CD14-positive monocyte (primary cell): ENCODE measurements at regions not wholly inside any gene's neighbourhood (a gene's known extent, or its start where the extent isn't known, plus 50 kb on each side); places are given as distances from the start of the nearest gene placed in this dataset.

Experiments used
- DNase-seq, 3 donors: peaks; one replicate each; pipeline ENCODE4 v3.0.0-alpha.2; 2011 to 2022
- H2AFZ ChIP-seq: 2 replicates; pipeline ENCODE4 v1.6.0; 2012; ENCODE audit warnings: mild to moderate bottlenecking, low read depth, low read length, inconsistent platforms; ENCODE audit not compliant: insufficient read depth, poor library complexity, severe bottlenecking
- H3K27ac ChIP-seq, 2 donors: 1 replicate in 1 of 2; 2 replicates in 1 of 2; pipeline ENCODE4 v1.5.1; 2012 to 2013; ENCODE audit warnings: low read length in 2 of 2, control low read depth in 1 of 2, inconsistent platforms in 1 of 2, low read depth in 1 of 2, mild to moderate bottlenecking in 1 of 2
- H3K27me3 ChIP-seq, 2 donors: one replicate each; pipeline versions ENCODE4 v1.6.0 to v1.6.1; 2011 to 2013; ENCODE audit warnings: low read length in 2 of 2; ENCODE audit not compliant: control insufficient read depth in 2 of 2, insufficient read depth in 2 of 2
- H3K36me3 ChIP-seq, 2 donors: replicated peaks in 1 of 2; 1 replicate in 1 of 2; 2 replicates in 1 of 2; pipeline versions ENCODE4 v1.5.1 to v1.6.1; 2012 to 2013; ENCODE audit warnings: low read length in 2 of 2, control low read depth in 1 of 2, inconsistent platforms in 1 of 2, mild to moderate bottlenecking in 1 of 2; ENCODE audit not compliant: insufficient read depth in 2 of 2, control insufficient read depth in 1 of 2
- H3K4me1 ChIP-seq, 2 donors: 1 replicate in 1 of 2; 2 replicates in 1 of 2; pipeline versions ENCODE4 v1.5.1 to v1.6.1; 2012 to 2013; ENCODE audit warnings: low read length in 2 of 2, control low read depth in 1 of 2, inconsistent platforms in 1 of 2, mild to moderate bottlenecking in 1 of 2, moderate library complexity in 1 of 2; ENCODE audit not compliant: insufficient read depth in 2 of 2, control insufficient read depth in 1 of 2
- H3K4me2 ChIP-seq: replicated peaks from 2 replicates; pipeline ENCODE3; 2012; ENCODE audit warnings: low read length, moderate library complexity, mild to moderate bottlenecking; ENCODE audit not compliant: poor library complexity, severe bottlenecking; ENCODE audit errors: extremely low read depth
- H3K4me3 ChIP-seq, 3 experiments: fragments of 200-600 bp in 1 of 3; sonication (generic) in 1 of 3; replicated peaks in 1 of 3; 1 replicate in 2 of 3; 2 replicates in 1 of 3; pipeline ENCODE4 v1.5.1; 2011 to 2013; ENCODE audit warnings: low read length in 3 of 3, mild to moderate bottlenecking in 3 of 3, control low read depth in 2 of 3, low read depth in 2 of 3, inconsistent platforms in 1 of 3, moderate library complexity in 1 of 3
- H3K79me2 ChIP-seq: 2 replicates; pipeline ENCODE4 v1.6.0; 2012; ENCODE audit warnings: mild to moderate bottlenecking, control low read depth, inconsistent platforms, low read length, moderate library complexity; ENCODE audit not compliant: insufficient read depth
- H3K9ac ChIP-seq: 2 replicates; pipeline ENCODE4 v1.6.0; 2017; ENCODE audit warnings: low read length, mild to moderate bottlenecking; ENCODE audit not compliant: insufficient read depth, poor library complexity, severe bottlenecking
- H3K9me3 ChIP-seq, 2 donors: replicated peaks in 1 of 2; 1 replicate in 1 of 2; 2 replicates in 1 of 2; pipeline versions ENCODE4 v1.5.1 to v1.6.1; 2012 to 2013; ENCODE audit warnings: low read length in 2 of 2, control low read depth in 1 of 2; ENCODE audit not compliant: control insufficient read depth in 1 of 2, insufficient read depth in 1 of 2
- H4K20me1 ChIP-seq: 2 replicates; pipeline ENCODE4 v1.6.0; 2012; ENCODE audit warnings: mild to moderate bottlenecking, low read length, control low read depth, moderate library complexity; ENCODE audit not compliant: insufficient read depth
- H3K27ac Mint-ChIP-seq, 7 donors: one replicate each; pipeline ENCODE4 v1.8.0; 2020; ENCODE audit warnings: mild to moderate bottlenecking in 7 of 7, mixed read lengths in 7 of 7, moderate library complexity in 6 of 7, inconsistent platforms in 2 of 7
- H3K27me3 Mint-ChIP-seq, 3 donors: one replicate each; pipeline ENCODE4 v1.8.0; 2021 to 2022; ENCODE audit warnings: low read depth in 3 of 3, mild to moderate bottlenecking in 3 of 3, mixed read lengths in 3 of 3, moderate library complexity in 3 of 3, inconsistent platforms in 1 of 3
- H3K36me3 Mint-ChIP-seq, 2 donors: one replicate each; pipeline ENCODE4 v1.8.0; 2020; ENCODE audit warnings: mixed read lengths in 2 of 2, inconsistent platforms in 1 of 2, mild to moderate bottlenecking in 1 of 2
- H3K4me1 Mint-ChIP-seq: one replicate; pipeline ENCODE4 v1.8.0; 2020; ENCODE audit warnings: mild to moderate bottlenecking, mixed read lengths
- H3K4me3 Mint-ChIP-seq, 2 donors: one replicate each; pipeline ENCODE4 v1.8.0; 2020; ENCODE audit warnings: mild to moderate bottlenecking in 2 of 2, mixed read lengths in 2 of 2, moderate library complexity in 1 of 2
- H3K9me3 Mint-ChIP-seq, 7 donors: one replicate each; pipeline ENCODE4 v1.8.0; 2020 to 2022; ENCODE audit warnings: mixed read lengths in 7 of 7, mild to moderate bottlenecking in 6 of 7, moderate library complexity in 6 of 7, inconsistent platforms in 2 of 7
- CTCF ChIP-seq: fragments of 200-600 bp; IDR thresholded peaks from one replicate; pipeline ENCODE4 v1.8.0; 2022; ENCODE audit warnings: antibody characterized with exemption, mild to moderate bottlenecking
- WGBS: methylation state at CpG from one replicate; pipeline ENCODE4 v1.1.5; 2013; ENCODE audit warnings: missing lambda C conversion rate; ENCODE audit not compliant: insufficient coverage; 5-methylcytosine and 5-hydroxymethylcytosine counted together
- intact Hi-C, 2 donors: fragments of 100-400 bp; cut with micrococcal nuclease; formaldehyde crosslinking; loops; one replicate each; pipeline versions ENCODE4 v1.15.0 to v1.15.1; 2023

GRCh38 chr9:100698945-100699344 is 121.1 kb downstream of the CAVIN4 start:
- no peaks in the 10 kb centered on the region for H3K4me1 ChIP-seq
- no peak overlapping the region for H3K9ac ChIP-seq
- WGBS = no CpG with 5 or more reads among the region's 1 CpG
- H4K20me1 ChIP-seq = no peaks in the 10 kb centered on the region
- H3K9me3 ChIP-seq = no peaks in the 10 kb centered on the region
- H3K79me2 ChIP-seq = no peaks in the 10 kb centered on the region
- H3K36me3 ChIP-seq = no peaks in the 10 kb centered on the region
- no peak for DNase-seq
- Mint-ChIP-seq H3K9me3 (no peaks in the 10 kb centered on the region), H3K4me1 (no peaks in the 10 kb centered on the region), H3K36me3 (no peaks in the 10 kb centered on the region), H3K27ac (no peak overlapping the region), H3K27me3 (peaks cover 0 to 1% (median 0%) of the 10 kb centered on the region in 3 donors), H3K4me3 (no peak overlapping the region)
- no peak for TF ChIP-seq CTCF
- H3K27ac ChIP-seq = no peak overlapping the region
- H3K4me2 ChIP-seq = no peak overlapping the region
- no peak overlapping the region for H3K4me3 ChIP-seq
- H2AFZ ChIP-seq = no peak overlapping the region
- H3K27me3 ChIP-seq = no peaks in the 10 kb centered on the region
- intact Hi-C loops = no loop called here

- WGBS = 84% methylated on average over 6 of the region's 8 CpGs
- H4K20me1 ChIP-seq = no peaks in the 10 kb centered on the region
- H3K9ac ChIP-seq = no peak overlapping the region
- Mint-ChIP-seq H3K36me3 (no peaks in the 10 kb centered on the region), H3K27me3 (peaks cover 0 to 2% (median 0%) of the 10 kb centered on the region in 3 donors), H3K4me1 (no peaks in the 10 kb centered on the region), H3K27ac (no peak overlapping the region), H3K9me3 (no peaks in the 10 kb centered on the region), H3K4me3 (no peak overlapping the region)
- H3K27me3 ChIP-seq = no peaks in the 10 kb centered on the region
- no peak overlapping the region for H3K4me3 ChIP-seq
- intact Hi-C loops = no loop called here
- no peak for DNase-seq
- no peak overlapping the region for H3K4me2 ChIP-seq
- H2AFZ ChIP-seq = no peak overlapping the region
- H3K9me3 ChIP-seq = no peaks in the 10 kb centered on the region
- H3K27ac ChIP-seq = no peak overlapping the region
- H3K36me3 ChIP-seq = no peaks in the 10 kb centered on the region
- no peaks in the 10 kb centered on the region for H3K79me2 ChIP-seq
- no peak for TF ChIP-seq CTCF
- H3K4me1 ChIP-seq = no peaks in the 10 kb centered on the region
These were observed 121.8 kb downstream of the CAVIN4 start for GRCh38 chr9:100699668-100700067.
